ENCODE measurements at regions not wholly inside any gene's neighbourhood (a gene's known extent, or its start where the extent isn't known, plus 50 kb on each side); places are given as distances from the start of the nearest gene placed in this dataset.

DNA sequence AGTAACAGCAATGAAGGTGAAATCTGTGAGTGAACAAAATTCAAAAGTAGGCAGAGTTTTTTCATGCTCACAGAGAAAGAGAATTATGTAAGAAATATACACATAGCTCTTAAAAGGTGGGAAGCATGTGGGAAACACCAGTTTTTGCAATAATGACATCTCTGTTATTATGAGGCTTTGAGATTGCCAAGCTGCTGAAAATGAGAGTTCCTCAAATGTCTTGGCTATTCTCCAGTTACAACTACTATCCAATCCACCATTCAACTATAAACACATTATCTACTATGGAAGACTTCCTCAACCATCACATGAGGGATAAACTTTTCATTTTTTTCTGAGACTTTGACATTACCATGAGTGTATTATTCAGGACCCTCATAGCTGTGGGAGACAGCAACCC, 420.8 kb upstream of the ACTBL2 start:
- TF ChIP-seq EZH2 (IDR thresholded peaks at IDR 0.05; ENCODE audit: low read length, unreplicated experiment) (no peak), EZH2phosphoT487 (IDR thresholded peaks at IDR 0.05; ENCODE audit: borderline replicate concordance, low read length) (no peak)
- TF ChIP-seq, protein P1, sequence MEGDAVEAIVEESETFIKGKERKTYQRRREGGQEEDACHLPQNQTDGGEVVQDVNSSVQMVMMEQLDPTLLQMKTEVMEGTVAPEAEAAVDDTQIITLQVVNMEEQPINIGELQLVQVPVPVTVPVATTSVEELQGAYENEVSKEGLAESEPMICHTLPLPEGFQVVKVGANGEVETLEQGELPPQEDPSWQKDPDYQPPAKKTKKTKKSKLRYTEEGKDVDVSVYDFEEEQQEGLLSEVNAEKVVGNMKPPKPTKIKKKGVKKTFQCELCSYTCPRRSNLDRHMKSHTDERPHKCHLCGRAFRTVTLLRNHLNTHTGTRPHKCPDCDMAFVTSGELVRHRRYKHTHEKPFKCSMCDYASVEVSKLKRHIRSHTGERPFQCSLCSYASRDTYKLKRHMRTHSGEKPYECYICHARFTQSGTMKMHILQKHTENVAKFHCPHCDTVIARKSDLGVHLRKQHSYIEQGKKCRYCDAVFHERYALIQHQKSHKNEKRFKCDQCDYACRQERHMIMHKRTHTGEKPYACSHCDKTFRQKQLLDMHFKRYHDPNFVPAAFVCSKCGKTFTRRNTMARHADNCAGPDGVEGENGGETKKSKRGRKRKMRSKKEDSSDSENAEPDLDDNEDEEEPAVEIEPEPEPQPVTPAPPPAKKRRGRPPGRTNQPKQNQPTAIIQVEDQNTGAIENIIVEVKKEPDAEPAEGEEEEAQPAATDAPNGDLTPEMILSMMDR (conservative IDR thresholded peaks at IDR 0.05; ENCODE audit: low read depth, low read length), result no peak

Measured in PC-3 (cell line).